B cell (primary cell): ENCODE measurements at regions not wholly inside any gene's neighbourhood (a gene's known extent, or its start where the extent isn't known, plus 50 kb on each side); places are given as distances from the start of the nearest gene placed in this dataset.

ENCODE experiments used
- EZH2 ChIP-seq: IDR thresholded peaks from 2 replicates; pipeline ENCODE4 v1.6.1; 2012; ENCODE audit warnings: borderline replicate concordance, low read depth, mild to moderate bottlenecking, moderate library complexity, low read length; ENCODE audit not compliant: insufficient read depth, poor library complexity, severe bottlenecking
- TF ChIP-seq, protein P1 (sequence below): fragments of 200-600 bp; IDR thresholded peaks from one replicate; pipeline ENCODE4 v1.8.0; 2022; ENCODE audit warnings: antibody characterized with exemption, mild to moderate bottlenecking

DNA sequence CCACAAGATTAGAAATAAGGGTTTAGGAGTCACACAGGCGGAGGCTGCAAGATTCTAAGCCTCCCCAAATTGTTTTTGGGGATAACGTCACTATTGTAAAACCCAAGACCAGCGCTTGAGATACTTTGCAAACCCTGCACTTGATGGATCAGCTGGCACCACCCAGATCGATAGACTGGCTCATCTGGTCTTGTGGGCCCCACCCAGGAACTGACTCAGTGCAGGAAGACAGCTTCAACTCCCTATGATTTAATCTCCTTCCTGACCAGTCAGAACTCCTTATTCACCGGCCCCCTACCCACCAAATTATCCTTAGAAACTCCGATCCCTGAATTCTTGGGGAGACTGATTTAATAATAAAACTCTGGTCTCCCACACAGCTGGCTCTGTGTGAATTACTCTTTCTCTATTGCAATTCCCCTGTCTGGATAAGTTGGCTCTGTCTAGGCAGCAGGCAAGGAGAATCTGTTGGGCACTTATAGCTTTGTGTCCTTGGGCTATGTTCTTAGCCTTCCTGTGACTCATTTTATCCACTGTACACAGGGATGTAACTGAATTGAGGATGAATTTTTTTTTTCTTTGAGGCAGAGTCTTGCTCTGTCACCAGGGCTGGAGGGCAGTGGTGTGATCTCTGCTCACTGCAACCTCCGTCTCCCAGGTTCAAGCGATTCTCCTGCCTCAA is 64.4 kb upstream of the CARD11 start:
- TF ChIP-seq EZH2 = no peak
- TF ChIP-seq, protein P1, sequence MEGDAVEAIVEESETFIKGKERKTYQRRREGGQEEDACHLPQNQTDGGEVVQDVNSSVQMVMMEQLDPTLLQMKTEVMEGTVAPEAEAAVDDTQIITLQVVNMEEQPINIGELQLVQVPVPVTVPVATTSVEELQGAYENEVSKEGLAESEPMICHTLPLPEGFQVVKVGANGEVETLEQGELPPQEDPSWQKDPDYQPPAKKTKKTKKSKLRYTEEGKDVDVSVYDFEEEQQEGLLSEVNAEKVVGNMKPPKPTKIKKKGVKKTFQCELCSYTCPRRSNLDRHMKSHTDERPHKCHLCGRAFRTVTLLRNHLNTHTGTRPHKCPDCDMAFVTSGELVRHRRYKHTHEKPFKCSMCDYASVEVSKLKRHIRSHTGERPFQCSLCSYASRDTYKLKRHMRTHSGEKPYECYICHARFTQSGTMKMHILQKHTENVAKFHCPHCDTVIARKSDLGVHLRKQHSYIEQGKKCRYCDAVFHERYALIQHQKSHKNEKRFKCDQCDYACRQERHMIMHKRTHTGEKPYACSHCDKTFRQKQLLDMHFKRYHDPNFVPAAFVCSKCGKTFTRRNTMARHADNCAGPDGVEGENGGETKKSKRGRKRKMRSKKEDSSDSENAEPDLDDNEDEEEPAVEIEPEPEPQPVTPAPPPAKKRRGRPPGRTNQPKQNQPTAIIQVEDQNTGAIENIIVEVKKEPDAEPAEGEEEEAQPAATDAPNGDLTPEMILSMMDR = no peak
